ENCODE measurements at regions not wholly inside any gene's neighbourhood (a gene's known extent, or its start where the extent isn't known, plus 50 kb on each side); places are given as distances from the start of the nearest gene placed in this dataset.

DNA sequence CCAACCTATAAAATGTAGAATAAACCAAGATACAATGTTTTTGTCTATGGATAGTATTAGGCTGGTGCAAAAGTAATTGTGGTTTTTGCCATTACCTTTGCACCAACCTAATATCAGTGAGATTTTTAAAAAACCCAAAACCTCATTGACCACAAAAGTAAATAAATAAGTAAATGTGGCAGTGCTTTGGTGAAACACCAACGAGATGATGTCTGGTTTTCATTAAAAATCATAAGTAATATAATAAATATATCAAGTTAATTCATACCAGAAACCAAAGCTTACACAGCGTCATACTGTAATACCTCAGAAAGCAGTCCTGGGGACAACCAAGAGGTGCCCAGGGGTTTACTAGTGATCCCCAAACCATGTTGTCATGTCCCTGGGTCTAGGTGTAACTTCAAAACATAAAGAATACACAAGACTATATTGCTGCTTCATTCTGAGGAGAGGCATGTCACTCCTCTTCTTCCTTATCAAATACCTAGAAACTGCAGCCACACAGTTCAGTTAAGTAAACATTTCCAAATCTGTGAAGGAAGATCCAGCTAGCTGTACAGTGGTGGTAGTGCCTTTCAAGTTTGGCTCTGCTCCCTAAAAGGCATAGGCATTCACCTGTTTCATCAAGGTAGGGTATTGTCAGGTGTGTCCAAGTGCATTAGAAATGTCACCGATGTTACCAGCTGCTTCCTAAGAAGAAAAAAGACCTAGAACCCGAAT lies 51.6 kb upstream of the ZC3H11B start:
- no peak for TF ChIP-seq POLR2AphosphoS5 (IDR thresholded peaks at IDR 0.05)
- TF ChIP-seq POLR2A (IDR thresholded peaks at IDR 0.05), result no peak
- TF ChIP-seq, protein P1, sequence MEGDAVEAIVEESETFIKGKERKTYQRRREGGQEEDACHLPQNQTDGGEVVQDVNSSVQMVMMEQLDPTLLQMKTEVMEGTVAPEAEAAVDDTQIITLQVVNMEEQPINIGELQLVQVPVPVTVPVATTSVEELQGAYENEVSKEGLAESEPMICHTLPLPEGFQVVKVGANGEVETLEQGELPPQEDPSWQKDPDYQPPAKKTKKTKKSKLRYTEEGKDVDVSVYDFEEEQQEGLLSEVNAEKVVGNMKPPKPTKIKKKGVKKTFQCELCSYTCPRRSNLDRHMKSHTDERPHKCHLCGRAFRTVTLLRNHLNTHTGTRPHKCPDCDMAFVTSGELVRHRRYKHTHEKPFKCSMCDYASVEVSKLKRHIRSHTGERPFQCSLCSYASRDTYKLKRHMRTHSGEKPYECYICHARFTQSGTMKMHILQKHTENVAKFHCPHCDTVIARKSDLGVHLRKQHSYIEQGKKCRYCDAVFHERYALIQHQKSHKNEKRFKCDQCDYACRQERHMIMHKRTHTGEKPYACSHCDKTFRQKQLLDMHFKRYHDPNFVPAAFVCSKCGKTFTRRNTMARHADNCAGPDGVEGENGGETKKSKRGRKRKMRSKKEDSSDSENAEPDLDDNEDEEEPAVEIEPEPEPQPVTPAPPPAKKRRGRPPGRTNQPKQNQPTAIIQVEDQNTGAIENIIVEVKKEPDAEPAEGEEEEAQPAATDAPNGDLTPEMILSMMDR (IDR thresholded peaks at IDR 0.05 in 8 of 11, conservative IDR thresholded peaks at IDR 0.05 in 3 of 11), result no peak
